ENCODE measurements at regions not wholly inside any gene's neighbourhood (a gene's known extent, or its start where the extent isn't known, plus 50 kb on each side); places are given as distances from the start of the nearest gene placed in this dataset.
"Not testable (repeated sequence)": the region's sequence is repeated elsewhere in the genome, so short reads cannot be mapped to it uniquely, and the experiment has no call there.

GRCh38 chr12:34605955-34606748, 583.9 kb downstream of the ALG10 start:
- H3K4me3 ChIP-seq (ENCODE audit: low read depth, low read length): no peak overlapping the region
- TF ChIP-seq, protein P1, sequence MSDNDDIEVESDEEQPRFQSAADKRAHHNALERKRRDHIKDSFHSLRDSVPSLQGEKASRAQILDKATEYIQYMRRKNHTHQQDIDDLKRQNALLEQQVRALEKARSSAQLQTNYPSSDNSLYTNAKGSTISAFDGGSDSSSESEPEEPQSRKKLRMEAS (IDR thresholded peaks at IDR 0.05; ENCODE audit: low read depth, low read length): no peak
- TF ChIP-seq POLR2A (IDR thresholded peaks at IDR 0.05; ENCODE audit: extremely low read depth, insufficient read length): no peak
- no peak for TF ChIP-seq CTCF (IDR thresholded peaks at IDR 0.05; ENCODE audit: low read depth, low read length)
- no peak for TF ChIP-seq MYC (IDR thresholded peaks at IDR 0.05; ENCODE audit: low read depth, low read length)
- DNase-seq (ENCODE audit: low read depth): no peak

- H3K4me3 ChIP-seq (ENCODE audit: low read depth, low read length): no peak overlapping the region
- DNase-seq (ENCODE audit: low read depth): no peak
- no peak for TF ChIP-seq POLR2A (IDR thresholded peaks at IDR 0.05; ENCODE audit: extremely low read depth, insufficient read length)
- no peak for TF ChIP-seq CTCF (IDR thresholded peaks at IDR 0.05; ENCODE audit: low read depth, low read length)
- TF ChIP-seq, protein P1 (IDR thresholded peaks at IDR 0.05; ENCODE audit: low read depth, low read length): no peak
- TF ChIP-seq MYC (IDR thresholded peaks at IDR 0.05; ENCODE audit: low read depth, low read length): no peak
Observed at GRCh38 chr12:34606749-34607519, 584.6 kb downstream of the ALG10 start.

GRCh38 chr12:34607520-34608195, 585.4 kb downstream of the ALG10 start:
- H3K4me3 ChIP-seq (ENCODE audit: low read depth, low read length): no peak overlapping the region
- no peak for DNase-seq (ENCODE audit: low read depth)
- TF ChIP-seq, protein P1 (IDR thresholded peaks at IDR 0.05; ENCODE audit: low read depth, low read length): no peak
- TF ChIP-seq MYC (IDR thresholded peaks at IDR 0.05; ENCODE audit: low read depth, low read length) (no peak), CTCF (IDR thresholded peaks at IDR 0.05; ENCODE audit: low read depth, low read length) (no peak), POLR2A (IDR thresholded peaks at IDR 0.05; ENCODE audit: extremely low read depth, insufficient read length) (no peak)

- H3K4me3 ChIP-seq (ENCODE audit: low read depth, low read length); DNase-seq (ENCODE audit: low read depth): not testable (repeated sequence)
Observed at GRCh38 chr12:34613988-34614387, 591.7 kb downstream of the ALG10 start.

DNA sequence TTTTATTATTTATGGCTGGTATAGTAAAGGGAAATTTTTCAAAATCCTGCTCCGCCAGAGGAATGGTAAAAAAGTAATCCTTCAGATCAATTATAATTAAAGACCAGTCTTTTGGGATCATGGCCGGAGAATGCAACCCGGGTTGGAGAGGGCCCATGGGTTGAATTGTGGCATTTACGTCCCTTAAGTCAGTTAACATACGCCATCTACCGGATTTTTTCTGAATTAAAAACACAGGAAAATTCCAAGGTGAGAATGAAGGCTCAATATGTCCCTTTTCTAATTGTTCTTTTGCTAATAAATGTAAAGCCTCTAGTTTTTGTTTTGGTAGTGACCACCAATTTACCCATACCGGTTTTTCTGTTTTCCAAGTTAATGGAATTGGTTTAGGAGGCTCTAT, 602.8 kb downstream of the ALG10 start:
- TF ChIP-seq CTCF (IDR thresholded peaks at IDR 0.05; ENCODE audit: low read depth, low read length) (peak; percentile 38), POLR2A (IDR thresholded peaks at IDR 0.05; ENCODE audit: extremely low read depth, insufficient read length) (no peak), MYC (IDR thresholded peaks at IDR 0.05; ENCODE audit: low read depth, low read length) (no peak)
- no peak overlapping the region for H3K4me3 ChIP-seq (ENCODE audit: low read depth, low read length)
- DNase-seq (ENCODE audit: low read depth): peak; percentile 57
